Activated CD8-positive, alpha-beta memory T cell treated with anti-CD3 and anti-CD28 coated beads, Interleukin-2, amount 50 U/mL, for 4 hours (primary cell): ENCODE measurements at regions not wholly inside any gene's neighbourhood (a gene's known extent, or its start where the extent isn't known, plus 50 kb on each side); places are given as distances from the start of the nearest gene placed in this dataset.
"Not testable (repeated sequence)": the region's sequence is repeated elsewhere in the genome, so short reads cannot be mapped to it uniquely, and the experiment has no call there.

Experiments
- DNase-seq: peaks from one replicate; pipeline ENCODE4 v3.0.0-alpha.2; 2020

GRCh38 chr3:10667901-10668476 is 148.0 kb upstream of the SLC6A11 start:
- no peak for DNase-seq

DNA sequence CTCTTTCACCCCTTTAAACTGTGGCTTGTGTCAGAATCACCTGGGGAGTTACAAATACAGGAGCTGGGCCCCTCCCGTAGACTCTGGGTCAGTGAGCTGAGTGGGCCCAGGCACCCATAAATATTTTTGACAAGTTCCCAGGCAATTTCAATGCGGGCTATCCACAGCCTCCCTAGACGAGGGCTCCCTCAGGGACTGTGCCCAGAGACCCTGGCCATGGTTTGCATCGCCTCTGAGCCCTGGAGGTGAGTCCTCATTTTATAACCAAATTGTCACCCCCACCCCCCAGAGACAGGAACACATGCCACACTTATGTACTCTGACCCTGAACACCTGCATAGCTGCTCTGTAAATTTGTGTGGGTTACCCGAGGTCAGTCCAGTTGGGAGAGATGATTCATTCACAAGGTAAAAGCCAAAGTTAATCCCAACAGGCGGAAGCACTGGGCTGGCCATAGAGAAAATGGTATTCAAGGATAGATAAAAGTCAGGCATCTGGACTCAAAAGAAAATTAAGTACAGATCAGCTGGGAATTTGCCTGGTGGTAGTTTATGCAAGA is 146.5 kb upstream of the SLC6A11 start:
- DNase-seq, result no peak

DNA sequence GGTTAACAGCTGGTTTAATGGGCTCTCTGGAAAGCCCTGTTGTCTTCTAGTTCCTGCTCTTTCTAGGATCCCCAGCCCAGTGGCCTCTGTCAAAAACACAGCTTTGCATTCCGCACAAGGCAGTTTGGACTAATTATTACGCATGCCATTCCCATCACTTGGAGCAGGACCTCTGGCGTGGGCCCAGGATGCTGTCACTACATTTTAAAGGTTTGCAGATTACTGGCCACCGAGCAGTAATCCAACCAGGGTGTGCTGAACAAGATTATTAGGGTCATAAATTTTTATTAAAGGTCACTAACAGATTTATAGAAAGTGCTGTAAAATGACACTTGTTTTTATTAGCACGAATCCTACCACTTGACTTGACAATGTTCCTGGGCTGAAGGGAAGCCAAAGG is 143.6 kb upstream of the SLC6A11 start:
- no peak for DNase-seq

GRCh38 chr3:10674578-10674977 is 141.4 kb upstream of the SLC6A11 start:
- no peak for DNase-seq

DNA sequence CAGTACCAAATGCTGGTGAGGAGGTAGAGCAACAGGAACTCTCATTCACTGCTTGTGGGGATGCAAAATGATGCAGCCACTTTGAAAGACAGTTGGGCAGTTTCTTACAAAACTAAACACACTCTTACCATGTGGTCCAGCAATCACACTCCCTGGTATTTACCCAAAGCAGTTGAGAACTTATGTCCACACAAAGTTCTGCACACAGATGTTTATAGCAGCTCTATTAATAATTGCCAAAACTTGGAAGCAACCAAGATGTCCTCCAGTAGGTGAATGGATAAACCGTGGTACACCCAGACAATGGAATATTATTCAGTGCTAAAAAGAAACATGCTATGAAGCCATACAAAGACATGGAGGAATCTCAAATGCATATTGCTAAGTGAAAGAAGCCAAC is 139.1 kb upstream of the SLC6A11 start:
- no peak for DNase-seq

DNA sequence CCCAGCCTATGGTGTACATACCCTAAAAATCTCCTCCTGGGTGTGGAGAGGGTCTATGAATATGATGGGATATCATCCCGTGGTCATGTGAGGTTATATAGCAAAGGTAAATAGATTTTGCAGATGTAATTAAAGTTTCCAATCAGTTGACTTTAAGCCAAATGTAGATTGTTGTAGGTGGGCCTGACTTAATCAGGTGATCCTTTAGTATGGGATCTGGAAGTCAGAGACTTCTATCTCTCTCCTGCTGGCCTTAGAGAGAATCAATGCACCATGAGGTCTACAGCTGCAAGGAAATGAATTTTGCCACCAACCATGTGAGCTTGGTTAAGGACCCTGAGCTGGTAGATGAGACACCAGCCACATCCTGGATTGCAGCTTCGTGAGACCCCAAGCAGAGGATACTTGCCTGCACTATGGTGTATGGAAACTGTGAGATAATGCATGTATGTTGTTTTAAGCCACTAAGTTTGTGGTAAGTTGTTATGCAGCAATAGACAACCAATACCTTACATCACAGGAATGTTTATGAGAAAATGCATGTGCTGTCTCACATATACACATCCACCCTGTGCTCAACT is 137.1 kb upstream of the SLC6A11 start:
- no peak for DNase-seq

GRCh38 chr3:10680796-10681195 is 135.2 kb upstream of the SLC6A11 start:
- no peak for DNase-seq

GRCh38 chr3:10682692-10683091 is 133.3 kb upstream of the SLC6A11 start:
- no peak for DNase-seq

GRCh38 chr3:10683106-10683505 is 132.9 kb upstream of the SLC6A11 start:
- DNase-seq, result no peak

GRCh38 chr3:10688126-10688525 is 127.9 kb upstream of the SLC6A11 start:
- DNase-seq, result no peak

DNA sequence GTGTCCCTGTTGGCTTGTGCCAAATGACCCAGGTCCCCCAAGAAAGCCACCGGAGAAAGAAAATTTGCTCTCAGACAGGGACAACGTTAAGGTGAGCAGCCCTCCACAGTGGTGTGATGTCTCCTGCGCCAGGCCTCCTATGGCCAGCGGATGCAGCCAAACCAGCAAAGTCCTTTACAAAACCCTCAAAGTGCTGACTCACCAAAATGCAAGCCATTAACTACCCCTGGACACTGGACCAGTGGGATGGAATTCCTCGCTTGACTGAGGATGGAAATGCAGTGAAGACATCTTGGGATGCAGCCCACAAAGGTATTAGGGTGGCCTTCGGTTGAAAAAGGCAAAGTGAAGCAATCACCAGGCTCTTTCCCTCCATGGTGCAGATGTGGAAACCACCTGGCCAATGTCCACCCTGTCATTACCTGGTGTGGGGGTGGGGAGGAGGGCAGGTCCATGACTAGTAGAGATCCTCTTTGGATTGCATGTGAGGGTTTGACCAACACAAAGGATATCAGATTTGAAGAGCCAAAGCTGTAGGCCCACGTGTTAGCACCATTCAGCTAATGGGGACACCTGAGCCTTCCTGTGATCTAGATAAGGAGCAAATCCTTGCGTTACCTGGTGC is 127.4 kb upstream of the SLC6A11 start:
- no peak for DNase-seq

GRCh38 chr3:10692039-10692622 is 123.9 kb upstream of the SLC6A11 start:
- DNase-seq, result no peak

GRCh38 chr3:10693457-10693856 is 122.6 kb upstream of the SLC6A11 start:
- no peak for DNase-seq

DNA sequence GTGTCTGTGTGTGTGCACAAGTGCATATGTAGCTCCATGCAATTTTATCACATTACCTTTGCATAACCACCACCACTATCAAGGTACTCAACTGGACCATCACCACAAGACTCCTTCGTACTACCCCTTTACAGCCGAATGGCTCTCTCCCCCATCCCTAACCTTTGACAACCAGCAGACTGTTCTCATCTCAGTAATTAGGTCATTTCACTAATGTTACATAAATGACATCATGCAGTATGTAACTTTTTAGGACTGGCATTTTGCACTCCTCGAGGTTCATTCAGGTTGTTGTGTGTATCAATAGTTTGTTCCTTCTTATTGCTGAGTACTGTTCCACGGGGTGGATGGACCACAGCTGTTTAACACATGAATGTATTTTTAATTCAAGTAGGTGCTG is 121.8 kb upstream of the SLC6A11 start:
- no peak for DNase-seq

- not testable (repeated sequence) for DNase-seq
Observed at GRCh38 chr3:10695186-10695585, 120.8 kb upstream of the SLC6A11 start.

DNA sequence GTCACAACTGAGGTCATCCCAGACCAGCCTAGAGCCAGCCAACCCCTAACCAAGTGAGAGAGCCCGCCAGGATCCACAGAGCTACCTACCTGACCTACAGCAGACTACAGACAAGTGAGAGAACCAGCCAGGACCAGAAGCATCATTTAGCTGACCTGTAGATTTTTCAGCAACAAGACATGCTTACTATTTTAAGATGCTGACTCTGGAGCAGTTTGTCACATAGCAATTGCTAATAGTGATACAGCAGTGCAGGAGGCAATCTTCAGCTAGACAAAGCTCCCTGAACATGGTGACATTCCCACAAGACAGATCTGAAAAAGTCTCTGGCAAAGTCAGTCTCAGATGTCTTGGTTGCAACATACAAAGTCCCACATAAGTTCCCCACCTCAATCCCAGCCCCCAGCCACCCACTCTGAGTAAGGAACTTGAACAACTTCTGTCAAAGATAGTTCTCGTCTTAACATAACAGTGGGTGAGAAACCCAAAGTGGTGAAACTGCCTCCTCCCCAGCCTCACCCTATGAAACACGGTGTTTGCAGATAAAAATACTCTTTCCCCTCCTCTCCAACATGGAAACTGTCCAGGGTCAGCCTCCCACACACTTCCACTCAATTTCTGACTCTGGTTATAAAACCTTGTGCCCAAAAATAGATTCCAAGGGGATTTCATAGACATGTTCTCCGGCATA is 120.3 kb upstream of the SLC6A11 start:
- DNase-seq, result no peak

DNA sequence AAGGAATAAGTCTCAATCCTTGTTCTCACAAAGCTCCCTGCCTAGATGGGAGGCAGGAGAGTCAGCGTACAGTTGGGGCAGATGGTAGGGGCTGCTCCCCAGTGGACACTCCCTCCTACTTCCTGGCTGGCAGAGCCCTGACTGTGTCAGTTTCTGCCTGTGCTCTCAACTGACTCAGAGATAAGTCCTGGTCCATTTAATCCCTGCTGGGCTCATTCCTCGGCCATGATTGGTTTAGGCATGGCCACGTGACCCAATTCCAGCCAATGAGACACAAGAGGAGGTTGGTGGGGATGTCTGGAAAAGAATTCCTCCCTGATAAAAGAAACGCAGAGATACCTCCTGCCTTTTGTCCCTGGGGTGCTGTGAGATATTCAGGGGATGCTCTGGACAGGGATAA is 118.1 kb upstream of the SLC6A11 start:
- DNase-seq, result no peak

- DNase-seq, result no peak
Observed at GRCh38 chr3:10700821-10701220, 115.2 kb upstream of the SLC6A11 start.

DNA sequence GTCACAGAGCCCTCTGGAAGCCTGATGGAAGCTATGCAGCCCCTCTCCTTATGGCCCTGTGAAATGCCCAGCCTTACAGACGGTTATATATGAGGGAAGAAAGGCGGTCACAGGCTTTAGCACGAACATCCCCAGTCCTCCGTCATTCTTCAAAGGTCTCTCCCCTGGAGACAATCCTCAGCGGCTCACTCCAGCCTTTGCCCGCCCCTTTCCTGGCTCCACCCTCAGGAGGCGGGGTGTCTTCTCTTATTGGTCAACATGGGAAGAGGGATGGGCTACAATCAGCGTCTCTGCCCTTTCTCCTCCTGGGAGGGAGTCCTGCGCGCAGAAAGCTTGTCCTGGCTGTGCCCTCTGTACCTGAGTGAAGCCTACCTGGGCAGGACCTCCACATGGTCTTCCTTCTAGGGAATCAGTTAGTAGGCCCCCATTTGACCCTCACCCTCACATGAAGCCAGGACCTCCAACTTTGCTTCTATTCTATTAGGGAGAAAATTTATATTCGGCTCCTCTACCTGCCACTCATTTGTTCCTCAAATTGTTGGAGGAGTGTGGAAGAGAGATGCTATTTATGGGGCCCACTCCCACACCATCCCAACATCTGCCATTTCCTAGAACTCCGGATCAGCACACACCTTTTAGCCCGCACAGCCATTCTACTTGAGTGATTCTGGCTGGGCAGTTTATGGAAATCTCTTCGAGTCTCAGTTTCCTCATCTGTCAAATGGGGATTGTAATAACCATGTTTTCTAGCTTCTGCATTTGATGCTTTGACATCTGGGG is 112.9 kb upstream of the SLC6A11 start:
- no peak for DNase-seq

DNA sequence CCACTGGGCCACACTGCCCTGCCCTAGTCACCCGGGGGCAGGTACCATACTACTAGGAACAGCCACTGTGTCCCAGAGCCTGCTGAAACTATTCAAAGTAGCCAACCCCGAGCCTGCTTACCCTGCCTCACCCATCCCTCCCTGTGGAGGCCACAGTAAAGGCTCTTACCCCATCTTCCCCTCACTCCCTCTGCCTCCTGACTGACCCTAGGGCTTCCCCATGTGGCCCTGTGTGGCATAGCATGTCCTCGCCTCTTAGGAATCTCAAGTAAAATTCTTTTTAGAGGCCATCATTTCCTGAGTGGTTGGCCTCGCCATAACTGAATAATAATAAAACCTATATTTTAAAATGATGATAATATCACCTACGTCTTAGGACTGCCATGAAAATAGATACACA is 112.2 kb upstream of the SLC6A11 start:
- no peak for DNase-seq

DNA sequence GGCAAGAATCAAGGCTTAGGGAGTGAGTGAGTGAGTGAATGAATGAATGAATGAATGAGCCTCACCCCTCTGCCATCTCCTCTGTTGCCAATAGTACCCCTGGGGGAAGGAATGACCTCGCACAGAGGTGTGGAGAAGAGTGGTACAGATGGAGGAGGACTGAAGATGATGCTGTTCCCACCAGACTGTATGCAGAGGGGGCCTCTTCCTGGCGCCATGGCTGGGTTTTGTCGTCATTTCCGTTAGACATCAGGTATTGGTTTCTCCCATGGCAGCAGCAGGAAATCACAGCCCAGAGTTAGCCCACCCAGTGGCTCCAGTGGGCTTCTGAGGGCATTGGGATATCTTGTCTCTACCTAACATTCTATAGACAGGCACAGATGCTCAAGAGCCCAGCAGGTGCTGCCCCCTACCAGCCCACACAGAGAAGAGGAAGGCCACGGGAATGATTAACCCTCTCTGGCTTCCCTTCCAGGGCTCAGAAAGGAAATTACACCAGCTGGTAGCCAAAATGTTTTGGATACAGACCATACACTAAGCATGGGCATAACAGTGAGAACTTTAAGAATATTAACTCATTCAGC is 109.8 kb upstream of the SLC6A11 start:
- no peak for DNase-seq

DNA sequence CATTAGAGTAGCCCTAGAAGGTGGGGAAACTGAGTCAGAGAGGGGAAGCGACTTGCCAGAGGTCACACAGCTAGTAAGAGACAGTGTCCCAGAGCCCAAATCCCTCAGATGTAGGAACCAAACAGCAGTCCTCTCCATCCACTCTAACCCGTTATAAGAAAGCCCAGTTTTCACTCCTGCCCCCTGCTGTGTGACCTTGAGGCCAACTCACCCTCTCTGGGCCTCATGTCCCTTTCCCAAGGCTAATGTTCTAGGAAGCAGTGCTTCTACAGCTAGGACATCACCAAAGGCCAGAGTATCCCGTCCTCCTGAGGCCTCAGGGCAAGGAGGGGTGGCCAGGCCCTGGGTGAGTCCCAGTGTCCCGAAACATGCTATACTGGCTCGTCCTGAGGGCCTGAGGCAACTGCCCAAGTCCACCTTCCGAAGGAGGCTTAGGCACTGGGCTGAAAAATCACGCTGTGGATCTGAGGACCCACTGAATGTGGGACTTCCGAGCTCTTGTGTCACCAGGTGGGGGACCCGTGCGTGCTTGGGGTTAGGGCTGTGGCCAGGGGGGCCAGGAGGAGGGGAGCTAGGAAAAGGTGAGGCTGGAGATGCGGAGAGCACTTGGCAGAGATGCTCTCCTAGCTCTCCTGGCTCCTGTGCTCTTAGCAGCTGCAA is 109.2 kb upstream of the SLC6A11 start:
- DNase-seq, result no peak
